HepG2 (cell line): ENCODE measurements at regions not wholly inside any gene's neighbourhood (a gene's known extent, or its start where the extent isn't known, plus 50 kb on each side); places are given as distances from the start of the nearest gene placed in this dataset.
A peak's percentile ranks its signal among the peaks of the same experiment; 100 is the strongest.

ENCODE experiments used
- ATAC-seq: fragments of 200-7000 bp; cut with Tn5 transposase; 3 replicates; pipeline ENCODE4 v1.9.1; 2020; ENCODE audit warnings: mild to moderate bottlenecking, moderate library complexity
- BruUV-seq: library from RNA; stranded (reverse); fragments of 400-500 nt; replicated peaks from 2 replicates; lab custom pipeline; 2021; lab: Mats Ljungman, UMichigan
- CTCF ChIA-PET: fragments of 300-600 bp; formaldehyde crosslinking; extraction: SDS; loops from one replicate; lab custom pipeline; 2021; ENCODE audit warnings: low total read pairs, inconsistent platforms, low intra/inter-chr PET ratio; lab: Yijun Ruan, JAX
- POLR2A ChIA-PET: fragments of 350-600 bp; sonication (Branson Sonifier 250); formaldehyde crosslinking; loops from one replicate; lab custom pipeline; 2020; ENCODE audit warnings: antibody characterized with exemption, inconsistent platforms; lab: Yijun Ruan, JAX
- DNase-seq: peaks from one replicate; pipeline ENCODE4 v3.0.0-alpha.2; 2015; ENCODE audit warnings: low spot score
- FAIRE-seq: peaks from 3 replicates; lab custom pipeline; 2011; peaks lifted over from hg19 to GRCh38; lab: Jason Lieb, UNC
- H2AFZ ChIP-seq: one replicate; pipeline ENCODE4 v1.6.1; 2011; ENCODE audit warnings: low read length, inconsistent platforms
- H3K27ac ChIP-seq: fragments of 300-600 bp; 3 replicates; pipeline ENCODE4 v1.8.0; 2011; ENCODE audit warnings: mixed run types, mild to moderate bottlenecking, mixed read lengths, low read length, inconsistent platforms; ENCODE audit not compliant: insufficient read depth; ENCODE audit errors: extremely low read length
- H3K27me3 ChIP-seq, 2 experiments: fragments of 200-600 bp in 1 of 2; 2 replicates in 1 of 2; 3 replicates in 1 of 2; pipeline versions ENCODE4 v1.6.0 to v1.8.0; 2011; ENCODE audit warnings: low read length in 2 of 2, mild to moderate bottlenecking in 2 of 2, moderate library complexity in 2 of 2, inconsistent platforms in 1 of 2; ENCODE audit not compliant: insufficient read depth in 2 of 2, control insufficient read depth in 1 of 2
- H3K36me3 ChIP-seq, 2 experiments: fragments of 200-600 bp in 1 of 2; replicated peaks in 1 of 2; 2 replicates in 1 of 2; 3 replicates in 1 of 2; pipeline versions ENCODE4 v1.5.1 to v1.8.0; 2011; ENCODE audit warnings: low read length in 2 of 2, inconsistent platforms in 1 of 2; ENCODE audit not compliant: insufficient read depth in 2 of 2, control insufficient read depth in 1 of 2
- H3K4me1 ChIP-seq: 2 replicates; pipeline ENCODE4 v1.5.1; 2012; ENCODE audit warnings: low read length, inconsistent platforms; ENCODE audit not compliant: insufficient read depth
- H3K4me2 ChIP-seq: 2 replicates; pipeline ENCODE4 v1.6.0; 2011; ENCODE audit warnings: low read depth, low read length, inconsistent platforms
- H3K4me3 ChIP-seq, 3 experiments: fragments of 200-600 bp in 1 of 3; sonication (generic), shearing (Covaris generic) in 1 of 3; replicated peaks in 1 of 3; 2 replicates each; pipeline ENCODE4 v1.5.1; 2011 to 2016; ENCODE audit warnings: low read length in 3 of 3, inconsistent platforms in 2 of 3, low read depth in 2 of 3, mild to moderate bottlenecking in 2 of 3, control low read depth in 1 of 3, mixed read lengths in 1 of 3; ENCODE audit not compliant: insufficient read depth in 1 of 3
- H3K79me2 ChIP-seq: one replicate; pipeline ENCODE4 v1.6.1; 2011; ENCODE audit warnings: low read length, inconsistent platforms; ENCODE audit not compliant: insufficient read depth
- H3K9ac ChIP-seq: 2 replicates; pipeline ENCODE4 v1.6.0; 2011; ENCODE audit warnings: mild to moderate bottlenecking, low read depth, low read length, inconsistent platforms; ENCODE audit not compliant: insufficient read depth
- H3K9me3 ChIP-seq: 2 replicates; pipeline ENCODE4 v1.5.1; 2012; ENCODE audit warnings: mild to moderate bottlenecking, low read length
- H4K20me1 ChIP-seq: 2 replicates; pipeline ENCODE4 v1.6.0; 2011; ENCODE audit warnings: inconsistent platforms, mild to moderate bottlenecking, low read length, moderate library complexity; ENCODE audit not compliant: insufficient read depth
- ELF3 ChIP-seq: IDR thresholded peaks from 2 replicates; pipeline ENCODE4 v1.6.1; 2016; ENCODE audit warnings: missing genetic modification reagents, missing compliant biosample characterization
- FOSL2 ChIP-seq: sonication (generic); formaldehyde crosslinking; IDR thresholded peaks from 2 replicates; pipeline ENCODE4 v1.4.0; 2020; ENCODE audit warnings: missing genetic modification reagents
- HES4 ChIP-seq: sonication (generic); formaldehyde crosslinking; IDR thresholded peaks from 2 replicates; pipeline ENCODE4 v1.9.0; 2021; ENCODE audit warnings: mild to moderate bottlenecking, missing genetic modification reagents, borderline replicate concordance
- HNF1A ChIP-seq, 2 experiments: sonication (generic) in 1 of 2; formaldehyde crosslinking in 1 of 2; IDR thresholded peaks; 2 replicates each; pipeline versions ENCODE4 v1.4.0 to v1.6.1; 2016 to 2020; ENCODE audit warnings: borderline replicate concordance in 1 of 2, low read depth in 1 of 2, mild to moderate bottlenecking in 1 of 2, missing genetic modification reagents in 1 of 2
- IKZF4 ChIP-seq: sonication (generic); formaldehyde crosslinking; IDR thresholded peaks from 2 replicates; pipeline ENCODE4 v1.5.1; 2020; ENCODE audit warnings: borderline replicate concordance, mild to moderate bottlenecking, low read depth, missing genetic modification reagents; ENCODE audit errors: not compliant biosample characterization
- MAFF ChIP-seq: IDR thresholded peaks from 2 replicates; pipeline ENCODE4 v1.6.1; 2011; ENCODE audit warnings: low read depth, low read length, improper control_type of control experiment
- PCBP2 ChIP-seq: fragments of 200-400 bp; formaldehyde crosslinking; optimal IDR thresholded peaks from 2 replicates; pipeline ENCODE3; 2018; ENCODE audit warnings: low read length, low read depth; ENCODE audit not compliant: poor library complexity, severe bottlenecking
- ZNF7 ChIP-seq: IDR thresholded peaks from 2 replicates; pipeline ENCODE4 v1.6.1; 2016; ENCODE audit warnings: missing biosample characterization, missing genetic modification reagents
- ZZZ3 ChIP-seq: sonication (generic); formaldehyde crosslinking; IDR thresholded peaks from 2 replicates; pipeline ENCODE4 v1.4.0; 2020; ENCODE audit warnings: missing genetic modification reagents, mild to moderate bottlenecking, borderline replicate concordance
- WGBS: methylation state at CpG from one replicate; pipeline ENCODE4 v1.1.6; 2017; ENCODE audit warnings: low lambda C conversion rate; 5-methylcytosine and 5-hydroxymethylcytosine counted together
- in situ Hi-C: cut with HindIII; loops from 2 replicates; pipeline ENCODE4 v1.10.0; 2017; ENCODE audit warnings: low pct_unique_long_range_greater_than_20kb; ENCODE audit not compliant: extremely low pct_ligation_motif_present
- intact Hi-C: fragments of 100-400 bp; cut with micrococcal nuclease; formaldehyde crosslinking; loops from one replicate; pipeline ENCODE4 v1.10.0; 2022; ENCODE audit not compliant: unreplicated experiment
- TF ChIP-seq, protein P1 (sequence below): sonication (generic); formaldehyde crosslinking; conservative IDR thresholded peaks from 2 replicates; pipeline ENCODE4 v1.4.0; 2020; ENCODE audit warnings: mild to moderate bottlenecking, missing genetic modification reagents, moderate library complexity

GRCh38 chr14:71290301-71290700 lies 383.0 kb downstream of the PCNX1 start (continued):
- TF ChIP-seq, protein P1, sequence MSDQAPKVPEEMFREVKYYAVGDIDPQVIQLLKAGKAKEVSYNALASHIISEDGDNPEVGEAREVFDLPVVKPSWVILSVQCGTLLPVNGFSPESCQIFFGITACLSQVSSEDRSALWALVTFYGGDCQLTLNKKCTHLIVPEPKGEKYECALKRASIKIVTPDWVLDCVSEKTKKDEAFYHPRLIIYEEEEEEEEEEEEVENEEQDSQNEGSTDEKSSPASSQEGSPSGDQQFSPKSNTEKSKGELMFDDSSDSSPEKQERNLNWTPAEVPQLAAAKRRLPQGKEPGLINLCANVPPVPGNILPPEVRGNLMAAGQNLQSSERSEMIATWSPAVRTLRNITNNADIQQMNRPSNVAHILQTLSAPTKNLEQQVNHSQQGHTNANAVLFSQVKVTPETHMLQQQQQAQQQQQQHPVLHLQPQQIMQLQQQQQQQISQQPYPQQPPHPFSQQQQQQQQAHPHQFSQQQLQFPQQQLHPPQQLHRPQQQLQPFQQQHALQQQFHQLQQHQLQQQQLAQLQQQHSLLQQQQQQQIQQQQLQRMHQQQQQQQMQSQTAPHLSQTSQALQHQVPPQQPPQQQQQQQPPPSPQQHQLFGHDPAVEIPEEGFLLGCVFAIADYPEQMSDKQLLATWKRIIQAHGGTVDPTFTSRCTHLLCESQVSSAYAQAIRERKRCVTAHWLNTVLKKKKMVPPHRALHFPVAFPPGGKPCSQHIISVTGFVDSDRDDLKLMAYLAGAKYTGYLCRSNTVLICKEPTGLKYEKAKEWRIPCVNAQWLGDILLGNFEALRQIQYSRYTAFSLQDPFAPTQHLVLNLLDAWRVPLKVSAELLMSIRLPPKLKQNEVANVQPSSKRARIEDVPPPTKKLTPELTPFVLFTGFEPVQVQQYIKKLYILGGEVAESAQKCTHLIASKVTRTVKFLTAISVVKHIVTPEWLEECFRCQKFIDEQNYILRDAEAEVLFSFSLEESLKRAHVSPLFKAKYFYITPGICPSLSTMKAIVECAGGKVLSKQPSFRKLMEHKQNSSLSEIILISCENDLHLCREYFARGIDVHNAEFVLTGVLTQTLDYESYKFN (CRISPR knock-in tag), result no peak
- TF ChIP-seq HNF1A (IDR thresholded peaks at IDR 0.05; ENCODE audit: low read depth) (no peak), HNF1A (CRISPR knock-in tag; IDR thresholded peaks at IDR 0.05; ENCODE audit: borderline replicate concordance) (no peak)

DNA sequence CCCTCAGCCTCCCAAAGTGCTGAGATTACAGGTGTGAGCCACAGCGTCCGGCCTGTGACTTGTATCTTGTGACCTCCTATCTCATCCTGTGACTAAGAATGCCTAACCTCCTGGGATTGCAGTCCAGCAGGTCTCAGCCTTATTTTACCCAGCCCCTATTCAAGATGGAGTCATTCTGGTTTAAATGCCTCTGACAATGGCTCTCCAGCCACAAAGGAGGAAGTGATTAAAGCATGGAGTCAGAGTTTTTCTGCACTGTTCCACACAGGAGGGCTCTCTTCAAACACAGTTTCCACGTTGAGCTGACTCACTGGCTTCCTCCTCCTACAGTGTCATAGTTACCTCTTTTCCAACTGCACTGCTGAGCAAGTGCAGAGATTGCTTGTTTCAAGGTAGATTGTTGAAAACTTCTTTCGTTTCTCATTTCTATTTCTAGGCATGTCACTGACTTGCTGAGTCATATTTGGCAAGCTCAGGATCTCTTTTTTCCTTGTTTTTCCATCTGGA lies 383.8 kb downstream of the PCNX1 start:
- peak; percentile 31 for DNase-seq

More for the DNA sequence above, 383.8 kb downstream of the PCNX1 start:
- ChIA-PET CTCF (no interaction called here), POLR2A (no interaction called here)
- H3K36me3 ChIP-seq, result no peaks in the 10 kb centered on the region
- H3K4me1 ChIP-seq, result no peaks in the 10 kb centered on the region
- TF ChIP-seq MAFF, result 0 out of 2 replicates have a peak, but pooled peaks have one; percentile 1
- TF ChIP-seq ZNF7, result peak; percentile 75
- TF ChIP-seq FOSL2 (CRISPR knock-in tag), result peak; percentile 48
- TF ChIP-seq ELF3 (CRISPR knock-in tag), result peak; percentile 20; the same call in 1 of the 2 replicates
- TF ChIP-seq HES4, result no peak
- no peak for TF ChIP-seq PCBP2
- no peak for TF ChIP-seq ZZZ3 (CRISPR knock-in tag)
- TF ChIP-seq IKZF4 (CRISPR knock-in tag), result no peak
- no peak overlapping the region for H3K9ac ChIP-seq
- BruUV-seq, result no TSS peak
- H3K27ac ChIP-seq, result no peak overlapping the region
- ATAC-seq (peak; percentile 46; the same call in 1 of the 3 replicates), FAIRE-seq (no peak)
- WGBS, result 14% methylated on average over 4 of the region's 4 CpGs
- H2AFZ ChIP-seq, result no peak overlapping the region
- H4K20me1 ChIP-seq, result no peaks in the 10 kb centered on the region
- peaks cover 0 to 6% of the 10 kb centered on the region in 2 experiments; a peak in 1 of 5 replicates for H3K27me3 ChIP-seq
- intact Hi-C loops (no loop called here), in situ Hi-C loops (no loop called here)
- H3K79me2 ChIP-seq, result no peaks in the 10 kb centered on the region
- H3K4me3 ChIP-seq, result no peak overlapping the region
- no peaks in the 10 kb centered on the region for H3K9me3 ChIP-seq
- 0 out of 2 replicates have a peak overlapping the region, but pooled peaks have one; percentile 6 for H3K4me2 ChIP-seq
